ENCODE measurements at regions not wholly inside any gene's neighbourhood (a gene's known extent, or its start where the extent isn't known, plus 50 kb on each side); places are given as distances from the start of the nearest gene placed in this dataset.

- no peak for TF ChIP-seq CTCF (conservative IDR thresholded peaks at IDR 0.05; ENCODE audit: low read depth, low read length)
- TF ChIP-seq EZH2phosphoT487 (IDR thresholded peaks at IDR 0.05; ENCODE audit: borderline replicate concordance, low read length) = no peak
- TF ChIP-seq EZH2 (IDR thresholded peaks at IDR 0.05; ENCODE audit: low read length, unreplicated experiment) = no peak
These were observed 145.0 kb downstream of the SLC38A6 start for GRCh38 chr14:61125867-61126572.

All from PC-3 (cell line).